VCaP (cell line): ENCODE measurements at regions not wholly inside any gene's neighbourhood (a gene's known extent, or its start where the extent isn't known, plus 50 kb on each side); places are given as distances from the start of the nearest gene placed in this dataset.

Experiments
- H3K27ac ChIP-seq: fragments of 450-650 bp; 2 replicates; pipeline ENCODE4 v1.5.1; 2017
- TF ChIP-seq, protein P1 (sequence below): fragments of 450-650 bp; conservative IDR thresholded peaks from 2 replicates; pipeline ENCODE4 v1.5.1; 2017; ENCODE audit warnings: mild to moderate bottlenecking, moderate library complexity

DNA sequence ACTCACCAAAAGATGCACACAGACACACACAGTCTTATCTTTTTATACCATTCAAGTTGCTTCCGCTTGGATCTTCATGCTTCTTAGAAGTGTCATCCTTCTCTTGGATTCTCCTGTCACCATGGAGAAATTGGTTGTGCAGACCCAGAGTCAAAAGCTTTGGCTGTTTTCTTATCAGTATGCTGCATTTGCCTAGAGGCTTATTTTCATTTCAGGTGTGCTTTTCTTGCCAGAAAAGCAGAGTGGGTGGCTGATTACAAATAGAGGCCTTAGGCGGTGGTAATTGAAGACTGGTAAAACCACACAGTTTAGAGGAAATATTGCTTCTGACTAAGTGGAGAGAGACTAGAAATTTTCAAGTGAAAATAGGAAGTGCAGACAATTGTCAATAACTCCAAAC is 70.2 kb upstream of the TLE4 start:
- TF ChIP-seq, protein P1, sequence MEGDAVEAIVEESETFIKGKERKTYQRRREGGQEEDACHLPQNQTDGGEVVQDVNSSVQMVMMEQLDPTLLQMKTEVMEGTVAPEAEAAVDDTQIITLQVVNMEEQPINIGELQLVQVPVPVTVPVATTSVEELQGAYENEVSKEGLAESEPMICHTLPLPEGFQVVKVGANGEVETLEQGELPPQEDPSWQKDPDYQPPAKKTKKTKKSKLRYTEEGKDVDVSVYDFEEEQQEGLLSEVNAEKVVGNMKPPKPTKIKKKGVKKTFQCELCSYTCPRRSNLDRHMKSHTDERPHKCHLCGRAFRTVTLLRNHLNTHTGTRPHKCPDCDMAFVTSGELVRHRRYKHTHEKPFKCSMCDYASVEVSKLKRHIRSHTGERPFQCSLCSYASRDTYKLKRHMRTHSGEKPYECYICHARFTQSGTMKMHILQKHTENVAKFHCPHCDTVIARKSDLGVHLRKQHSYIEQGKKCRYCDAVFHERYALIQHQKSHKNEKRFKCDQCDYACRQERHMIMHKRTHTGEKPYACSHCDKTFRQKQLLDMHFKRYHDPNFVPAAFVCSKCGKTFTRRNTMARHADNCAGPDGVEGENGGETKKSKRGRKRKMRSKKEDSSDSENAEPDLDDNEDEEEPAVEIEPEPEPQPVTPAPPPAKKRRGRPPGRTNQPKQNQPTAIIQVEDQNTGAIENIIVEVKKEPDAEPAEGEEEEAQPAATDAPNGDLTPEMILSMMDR, result no peak

DNA sequence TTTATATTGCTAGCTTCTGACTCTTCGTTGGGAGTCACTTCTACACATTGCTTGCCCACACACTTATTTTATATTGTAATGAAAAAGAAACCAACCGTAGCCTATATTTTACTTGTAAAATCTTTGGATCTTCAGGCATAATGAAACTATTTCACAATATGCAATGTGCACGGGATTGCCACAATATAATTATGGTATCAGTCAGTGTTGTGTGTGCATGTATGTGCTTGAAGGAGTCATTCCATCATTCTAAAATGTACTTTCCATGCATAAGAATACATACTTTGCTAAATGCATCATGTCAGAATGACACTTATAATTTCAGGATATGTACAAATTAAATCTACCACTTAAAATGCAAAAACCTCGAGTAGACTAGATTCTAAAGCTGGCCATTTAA is 64.0 kb upstream of the TLE4 start:
- no peak overlapping the region for H3K27ac ChIP-seq
- TF ChIP-seq, protein P1, result no peak

More for the DNA sequence above, 70.2 kb upstream of the TLE4 start:
- no peak overlapping the region for H3K27ac ChIP-seq

DNA sequence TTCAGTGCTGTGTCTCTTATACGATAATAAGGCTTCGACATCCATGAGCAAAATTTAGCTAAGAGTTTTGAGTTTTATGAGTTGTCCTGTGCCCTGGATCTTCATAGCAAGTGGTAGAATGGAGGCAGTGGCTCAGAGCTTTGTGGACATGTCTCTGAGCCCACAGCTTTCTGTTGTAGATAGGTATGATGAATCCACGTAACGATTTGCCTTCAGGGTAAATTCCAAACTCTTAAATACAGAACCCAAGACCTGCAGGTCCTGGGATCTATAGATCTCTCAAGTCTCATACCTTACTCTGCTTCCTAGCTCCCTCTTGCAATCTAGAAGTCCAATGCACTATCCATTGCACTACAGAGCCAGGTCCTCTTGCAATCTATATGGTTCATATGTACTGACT is 59.5 kb upstream of the TLE4 start:
- TF ChIP-seq, protein P1, result no peak
- no peak overlapping the region for H3K27ac ChIP-seq
